Endothelial cell of umbilical vein (primary cell): ENCODE measurements at regions not wholly inside any gene's neighbourhood (a gene's known extent, or its start where the extent isn't known, plus 50 kb on each side); places are given as distances from the start of the nearest gene placed in this dataset.
A peak's percentile ranks its signal among the peaks of the same experiment; 100 is the strongest.

ENCODE experiments used
- BruUV-seq: library from RNA; stranded (reverse); fragments of 400-500 nt; replicated peaks from 2 replicates; lab custom pipeline; 2021; lab: Mats Ljungman, UMichigan
- CTCF ChIA-PET: fragments of 300-600, 350-600 bp; sonication (Branson Sonifier 250); formaldehyde crosslinking; loops from one replicate; lab custom pipeline; 2021; ENCODE audit warnings: antibody characterized with exemption, inconsistent platforms; lab: Charles Lee
- POLR2A ChIA-PET: fragments of 300-600, 350-600 bp; sonication (Branson Sonifier 250); formaldehyde crosslinking; loops from one replicate; lab custom pipeline; 2021; ENCODE audit warnings: antibody characterized with exemption, inconsistent platforms; lab: Charles Lee
- DNase-seq: peaks from one replicate; pipeline ENCODE4 v3.0.0-alpha.2; 2011; ENCODE audit warnings: low read depth, low spot score
- FAIRE-seq: peaks from 2 replicates; lab custom pipeline; 2011; peaks lifted over from hg19 to GRCh38; lab: Jason Lieb, UNC
- H2AFZ ChIP-seq: 2 replicates; pipeline ENCODE4 v1.6.0; 2012; ENCODE audit warnings: low read depth, low read length, control low read depth, inconsistent platforms
- H3K27ac ChIP-seq: 2 replicates; pipeline ENCODE4 v1.5.1; 2011; ENCODE audit warnings: low read depth, mild to moderate bottlenecking, control low read depth, low read length, moderate library complexity; ENCODE audit not compliant: insufficient read depth
- H3K27me3 ChIP-seq, 2 experiments: 2 replicates each; pipeline versions ENCODE4 v1.6.0 to v1.6.1; 2011; ENCODE audit warnings: low read length in 2 of 2, mixed read lengths in 1 of 2; ENCODE audit not compliant: control insufficient read depth in 2 of 2, insufficient read depth in 2 of 2
- H3K36me3 ChIP-seq, 2 experiments: 2 replicates in 1 of 2; 3 replicates in 1 of 2; pipeline ENCODE4 v1.5.1; 2011; ENCODE audit warnings: low read length in 2 of 2, mild to moderate bottlenecking in 1 of 2, moderate library complexity in 1 of 2; ENCODE audit not compliant: control insufficient read depth in 2 of 2, insufficient read depth in 2 of 2; ENCODE audit errors: extremely low read depth in 1 of 2
- H3K4me1 ChIP-seq: 3 replicates; pipeline ENCODE4 v1.5.1; 2011; ENCODE audit warnings: mild to moderate bottlenecking, low read length; ENCODE audit not compliant: control insufficient read depth, insufficient read depth; ENCODE audit errors: extremely low read depth
- H3K4me2 ChIP-seq: 2 replicates; pipeline ENCODE4 v1.6.1; 2011; ENCODE audit warnings: low read length, control low read depth, mixed read lengths; ENCODE audit not compliant: insufficient read depth
- H3K4me3 ChIP-seq, 3 experiments: fragments of 200-600 bp in 1 of 3; sonication (generic), shearing (Covaris generic) in 1 of 3; replicated peaks in 1 of 3; 2 replicates each; pipeline ENCODE4 v1.5.1; 2011 to 2016; ENCODE audit warnings: control low read depth in 3 of 3, low read length in 3 of 3, mild to moderate bottlenecking in 2 of 3, inconsistent platforms in 1 of 3, low read depth in 1 of 3, moderate library complexity in 1 of 3; ENCODE audit not compliant: insufficient read depth in 1 of 3
- H3K79me2 ChIP-seq: 2 replicates; pipeline ENCODE4 v1.6.0; 2012; ENCODE audit warnings: low read length, inconsistent platforms; ENCODE audit not compliant: control insufficient read depth, insufficient read depth
- H3K9ac ChIP-seq: replicated peaks from 2 replicates; pipeline ENCODE3; 2011; ENCODE audit warnings: low read length, control low read depth; ENCODE audit not compliant: insufficient read depth; ENCODE audit errors: extremely low read depth
- H3K9me1 ChIP-seq: replicated peaks from 3 replicates; pipeline ENCODE4 v1.6.0; 2011; ENCODE audit warnings: mild to moderate bottlenecking, low read length; ENCODE audit not compliant: control insufficient read depth, insufficient read depth; ENCODE audit errors: extremely low read depth
- H3K9me3 ChIP-seq: replicated peaks from 2 replicates; pipeline ENCODE4 v1.5.1; 2012; ENCODE audit warnings: low read length, inconsistent platforms; ENCODE audit not compliant: control insufficient read depth, insufficient read depth
- H4K20me1 ChIP-seq: replicated peaks from 2 replicates; pipeline ENCODE3; 2011; ENCODE audit warnings: mild to moderate bottlenecking, low read length; ENCODE audit not compliant: control insufficient read depth, insufficient read depth; ENCODE audit errors: extremely low read depth
- CTCF ChIP-seq, 2 donors: IDR thresholded peaks; 1 replicate in 1 of 2; 2 replicates in 1 of 2; pipeline ENCODE4 v1.5.1; 2011; ENCODE audit warnings: low read length in 2 of 2, mild to moderate bottlenecking in 2 of 2, moderate library complexity in 2 of 2, control low read depth in 1 of 2, inconsistent platforms in 1 of 2, low read depth in 1 of 2; ENCODE audit not compliant: insufficient read depth in 1 of 2; ENCODE audit errors: extremely low read depth in 1 of 2
- EZH2 ChIP-seq: IDR thresholded peaks from 2 replicates; pipeline ENCODE4 v1.6.1; 2012; ENCODE audit warnings: borderline replicate concordance, low read depth, mild to moderate bottlenecking, moderate library complexity, low read length, inconsistent platforms; ENCODE audit not compliant: severe bottlenecking
- FOS ChIP-seq: IDR thresholded peaks from 2 replicates; pipeline ENCODE4 v1.6.1; 2011; ENCODE audit warnings: mild to moderate bottlenecking, low read length, moderate library complexity, borderline replicate concordance; ENCODE audit not compliant: insufficient read depth
- GATA2 ChIP-seq: IDR thresholded peaks from 2 replicates; pipeline ENCODE4 v1.7.0; 2011; ENCODE audit warnings: low read depth, mild to moderate bottlenecking, moderate library complexity, mixed read lengths, low read length; ENCODE audit not compliant: insufficient read length, insufficient read depth
- JUN ChIP-seq: IDR thresholded peaks from 2 replicates; pipeline ENCODE4 v1.6.1; 2011; ENCODE audit warnings: borderline replicate concordance, low read depth; ENCODE audit not compliant: insufficient read length, insufficient read depth
- MYC ChIP-seq: IDR thresholded peaks from one replicate; pipeline ENCODE4 v1.6.1; 2011; ENCODE audit warnings: mild to moderate bottlenecking, low read depth, low read length
- POLR2A ChIP-seq: IDR thresholded peaks from 2 replicates; pipeline ENCODE4 v1.6.1; 2012; ENCODE audit warnings: low read depth, mild to moderate bottlenecking, control low read depth, low read length
- POLR2AphosphoS5 ChIP-seq: IDR thresholded peaks from 2 replicates; pipeline ENCODE4 v1.6.1; 2012; ENCODE audit warnings: low read depth, mild to moderate bottlenecking, control low read depth, low read length, moderate library complexity; ENCODE audit not compliant: insufficient read depth
- dilution Hi-C: fragments of 300-500 bp; cut with MboI; formaldehyde crosslinking; loops from one replicate; pipeline ENCODE4 v1.15.0; 2019; ENCODE audit warnings: low sequenced_read_pairs; ENCODE audit not compliant: extremely low pct_ligation_motif_present
- intact Hi-C: fragments of 100-400 bp; cut with micrococcal nuclease; formaldehyde crosslinking; loops from one replicate; pipeline ENCODE4 v1.10.0; 2022
- TF ChIP-seq, protein P1 (sequence below): IDR thresholded peaks from 2 replicates; pipeline ENCODE4 v1.6.1; 2011; ENCODE audit not compliant: insufficient read depth, insufficient read length

DNA sequence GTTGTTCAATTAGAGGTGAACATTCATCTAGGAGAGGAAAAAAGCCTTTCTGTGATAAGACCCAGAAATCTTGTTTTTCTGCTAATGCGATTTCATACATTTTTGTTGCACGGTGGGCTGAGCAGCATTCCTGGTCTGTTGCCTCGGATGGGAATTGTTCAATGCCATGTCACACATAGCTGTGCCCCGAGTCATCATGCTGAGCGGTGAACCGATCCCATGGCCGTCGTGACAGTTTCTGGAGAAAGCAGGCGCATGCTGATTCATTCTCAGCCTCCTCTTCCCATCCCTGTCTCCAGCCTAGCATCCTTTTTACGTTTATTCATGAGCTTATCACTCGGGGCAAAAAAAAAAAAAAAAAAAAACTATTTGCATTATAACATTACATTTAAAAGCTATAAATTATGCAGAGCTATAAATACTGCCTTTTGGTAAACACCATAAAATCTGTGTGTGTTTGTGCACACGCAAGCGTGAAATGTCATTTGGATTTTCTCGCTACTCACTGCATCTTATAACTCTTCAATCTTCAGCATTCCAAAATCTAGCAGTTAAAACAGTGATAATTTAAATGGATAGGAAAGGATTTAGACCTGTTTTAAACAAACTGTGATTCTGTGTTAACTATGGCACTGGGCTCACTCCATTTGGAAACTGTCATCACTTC, 58.9 kb upstream of the IFNGR1 start:
- POLR2A ChIA-PET, result interaction anchor here (0.6 kb wide), 1 partner anchor 30 kb away, joined by 4 read pairs; no protein-coding TSS in a partner anchor

GRCh38 chr6:137272403-137272802, 53.2 kb upstream of the IFNGR1 start:
- dilution Hi-C loops (no loop called here), intact Hi-C loops (loop anchor here (5.0 to 10.0 kb wide), 4 partner anchors 100 to 222 kb away; partner anchors contain the start of gene OLIG3)
- Histone ChIP-seq H3K9me3 (no peaks in the 10 kb centered on the region), H3K4me2 (no peak overlapping the region), H3K4me3 (no peak overlapping the region), H3K4me1 (peaks cover 2% of the 10 kb centered on the region), H3K9ac (no peak overlapping the region), H2AFZ (no peak overlapping the region), H3K27me3 (peaks cover 3 to 8% of the 10 kb centered on the region in 2 experiments), H3K27ac (no peak overlapping the region), H3K9me1 (no peaks in the 10 kb centered on the region), H4K20me1 (no peaks in the 10 kb centered on the region), H3K79me2 (no peaks in the 10 kb centered on the region), H3K36me3 (no peaks in the 10 kb centered on the region)
- no peak for DNase-seq
- CTCF ChIA-PET, result interaction anchor here (0.7 to 3.3 kb wide), 14 partner anchors 13 to 369 kb away, joined by 3 to 122 read pairs (median 5); no protein-coding TSS in a partner anchor
- TF ChIP-seq POLR2AphosphoS5, result no peak
- TF ChIP-seq FOS, result no peak
- TF ChIP-seq EZH2, result no peak
- no peak for TF ChIP-seq POLR2A
- no peak for TF ChIP-seq GATA2
- TF ChIP-seq, protein P1, sequence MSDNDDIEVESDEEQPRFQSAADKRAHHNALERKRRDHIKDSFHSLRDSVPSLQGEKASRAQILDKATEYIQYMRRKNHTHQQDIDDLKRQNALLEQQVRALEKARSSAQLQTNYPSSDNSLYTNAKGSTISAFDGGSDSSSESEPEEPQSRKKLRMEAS, result no peak
- TF ChIP-seq JUN, result no peak
- TF ChIP-seq CTCF (IDR thresholded peaks at IDR 0.05; ENCODE audit: extremely low read depth in 1 of 2, insufficient read depth in 1 of 2, low read depth in 1 of 2, low read length in 2 of 2), result no peak
- no peak for TF ChIP-seq MYC
- FAIRE-seq, result no peak
- BruUV-seq, result no TSS peak
- POLR2A ChIA-PET, result no interaction called here

More for the DNA sequence above, 58.9 kb upstream of the IFNGR1 start:
- DNase-seq (peak; percentile 40), FAIRE-seq (peak; percentile 67)
- no TSS peak for BruUV-seq
- peak overlapping the region; percentile 15 for H3K27ac ChIP-seq
- intact Hi-C loops, result loop anchor here (10.0 kb wide), 1 partner anchor 217 kb away; the partner anchor contains the start of gene OLIG3
- H3K36me3 ChIP-seq, result no peaks in the 10 kb centered on the region
- no peak for TF ChIP-seq GATA2
- peak; percentile 38 for TF ChIP-seq JUN
- TF ChIP-seq FOS, result peak; percentile 53
- no peaks in the 10 kb centered on the region for H3K27me3 ChIP-seq
- CTCF ChIA-PET, result interaction anchor here (0.6 to 3.0 kb wide), 8 partner anchors 11 to 363 kb away, joined by 3 to 19 read pairs (median 4); no protein-coding TSS in a partner anchor
- H3K79me2 ChIP-seq, result no peaks in the 10 kb centered on the region
- no peaks in the 10 kb centered on the region for H4K20me1 ChIP-seq
- dilution Hi-C loops, result no loop called here
- peak overlapping the region; percentile 19 for H3K9ac ChIP-seq
- H3K4me3 ChIP-seq, result no peak overlapping the region
- no peaks in the 10 kb centered on the region for H3K9me3 ChIP-seq
- peaks cover 2% of the 10 kb centered on the region for H3K4me1 ChIP-seq
- H3K4me2 ChIP-seq, result peak overlapping the region; percentile 4
- no peaks in the 10 kb centered on the region for H3K9me1 ChIP-seq
- H2AFZ ChIP-seq, result peak overlapping the region; percentile 27
